ENCODE measurements at regions not wholly inside any gene's neighbourhood (a gene's known extent, or its start where the extent isn't known, plus 50 kb on each side); places are given as distances from the start of the nearest gene placed in this dataset.
A peak's percentile ranks its signal among the peaks of the same experiment; 100 is the strongest.

- Mint-ChIP-seq H3K36me3 (ENCODE audit: unreplicated experiment) (no peaks in the 10 kb centered on the region), H3K27ac (ENCODE audit: unreplicated experiment) (peak overlapping the region; percentile 87), H3K4me3 (ENCODE audit: unreplicated experiment) (no peak overlapping the region), H3K27me3 (ENCODE audit: unreplicated experiment) (peaks cover 3% of the 10 kb centered on the region), H3K9me3 (ENCODE audit: unreplicated experiment) (peaks cover 6% of the 10 kb centered on the region), H3K4me1 (ENCODE audit: low read depth, unreplicated experiment) (peaks cover 54% of the 10 kb centered on the region)
- TF ChIP-seq CTCF (IDR thresholded peaks at IDR 0.05; ENCODE audit: partially characterized antibody, unreplicated experiment) = no peak
- no peak for DNase-seq
These were observed 146.0 kb downstream of the VAPA start for GRCh38 chr18:10059610-10060468.

GRCh38 chr18:10060469-10060782 lies 146.6 kb downstream of the VAPA start:
- no peak for DNase-seq
- Mint-ChIP-seq H3K27me3 (ENCODE audit: unreplicated experiment) (peaks cover 3% of the 10 kb centered on the region), H3K4me3 (ENCODE audit: unreplicated experiment) (no peak overlapping the region), H3K9me3 (ENCODE audit: unreplicated experiment) (peaks cover 6% of the 10 kb centered on the region), H3K4me1 (ENCODE audit: low read depth, unreplicated experiment) (peaks cover 50% of the 10 kb centered on the region), H3K27ac (ENCODE audit: unreplicated experiment) (peak overlapping the region; percentile 87), H3K36me3 (ENCODE audit: unreplicated experiment) (no peaks in the 10 kb centered on the region)
- TF ChIP-seq CTCF (IDR thresholded peaks at IDR 0.05; ENCODE audit: partially characterized antibody, unreplicated experiment) = no peak

GRCh38 chr18:10060841-10061240 lies 147.0 kb downstream of the VAPA start:
- TF ChIP-seq CTCF (IDR thresholded peaks at IDR 0.05; ENCODE audit: partially characterized antibody, unreplicated experiment) = no peak
- Mint-ChIP-seq H3K4me1 (ENCODE audit: low read depth, unreplicated experiment) (peaks cover 49% of the 10 kb centered on the region), H3K36me3 (ENCODE audit: unreplicated experiment) (no peaks in the 10 kb centered on the region), H3K9me3 (ENCODE audit: unreplicated experiment) (peaks cover 4% of the 10 kb centered on the region), H3K27ac (ENCODE audit: unreplicated experiment) (peak overlapping the region; percentile 87), H3K27me3 (ENCODE audit: unreplicated experiment) (peaks cover 3% of the 10 kb centered on the region), H3K4me3 (ENCODE audit: unreplicated experiment) (no peak overlapping the region)
- no peak for DNase-seq

- peaks cover 4% of the 10 kb centered on the region for H3K9me3 Mint-ChIP-seq (ENCODE audit: unreplicated experiment)
- H3K27ac Mint-ChIP-seq (ENCODE audit: unreplicated experiment) = peak overlapping the region; percentile 91
- peaks cover 3% of the 10 kb centered on the region for H3K27me3 Mint-ChIP-seq (ENCODE audit: unreplicated experiment)
These were observed 147.8 kb downstream of the VAPA start for GRCh38 chr18:10061566-10062140.

More at GRCh38 chr18:10061566-10062140, 147.8 kb downstream of the VAPA start:
- H3K4me1 Mint-ChIP-seq (ENCODE audit: low read depth, unreplicated experiment) = peaks cover 49% of the 10 kb centered on the region
- no peaks in the 10 kb centered on the region for H3K36me3 Mint-ChIP-seq (ENCODE audit: unreplicated experiment)
- no peak overlapping the region for H3K4me3 Mint-ChIP-seq (ENCODE audit: unreplicated experiment)
- DNase-seq = no peak
- no peak for TF ChIP-seq CTCF (IDR thresholded peaks at IDR 0.05; ENCODE audit: partially characterized antibody, unreplicated experiment)

All from glutamatergic neuron (in vitro differentiated cells).